ENCODE measurements at regions not wholly inside any gene's neighbourhood (a gene's known extent, or its start where the extent isn't known, plus 50 kb on each side); places are given as distances from the start of the nearest gene placed in this dataset.
"Not testable (repeated sequence)": the region's sequence is repeated elsewhere in the genome, so short reads cannot be mapped to it uniquely, and the experiment has no call there.

DNA sequence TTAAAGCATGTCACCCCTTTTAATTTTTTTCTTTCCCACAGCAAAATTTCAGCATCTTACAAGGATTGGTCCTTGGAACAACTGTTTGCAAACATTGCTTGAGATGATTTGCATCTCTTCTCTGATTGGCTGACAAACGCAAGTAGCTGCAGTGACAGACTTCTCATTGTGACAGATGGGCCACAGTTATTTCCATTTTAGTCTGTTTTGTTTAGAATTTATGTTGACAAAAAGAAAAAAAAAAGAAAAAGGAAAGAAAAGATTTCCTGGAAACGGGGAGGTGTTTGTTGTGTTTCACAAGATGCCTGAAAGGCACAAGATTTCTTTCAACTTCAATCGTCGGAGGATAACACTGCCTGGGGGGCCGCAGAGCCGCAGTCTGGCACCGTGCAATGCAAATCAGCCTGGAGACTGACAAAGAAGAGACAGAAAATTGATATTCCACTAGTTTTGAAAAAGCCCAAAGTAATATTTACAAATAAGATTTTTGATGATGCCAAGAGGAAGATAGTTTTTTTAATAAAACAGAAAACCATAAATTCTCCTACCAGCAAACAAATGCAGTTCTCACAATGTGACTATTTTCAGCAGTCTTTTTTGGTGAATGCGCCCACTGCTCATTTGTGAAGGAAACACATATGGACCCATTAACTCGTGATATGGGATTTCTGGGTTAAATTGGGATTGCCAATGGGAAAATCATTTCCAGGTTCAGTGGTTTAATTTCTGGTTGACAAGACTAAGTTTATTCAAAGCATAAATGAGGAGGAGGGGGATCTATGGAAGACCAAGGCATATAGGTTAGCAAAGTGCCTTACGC lies 296.2 kb upstream of the SMIM21 start:
- no peak for DNase-seq

DNA sequence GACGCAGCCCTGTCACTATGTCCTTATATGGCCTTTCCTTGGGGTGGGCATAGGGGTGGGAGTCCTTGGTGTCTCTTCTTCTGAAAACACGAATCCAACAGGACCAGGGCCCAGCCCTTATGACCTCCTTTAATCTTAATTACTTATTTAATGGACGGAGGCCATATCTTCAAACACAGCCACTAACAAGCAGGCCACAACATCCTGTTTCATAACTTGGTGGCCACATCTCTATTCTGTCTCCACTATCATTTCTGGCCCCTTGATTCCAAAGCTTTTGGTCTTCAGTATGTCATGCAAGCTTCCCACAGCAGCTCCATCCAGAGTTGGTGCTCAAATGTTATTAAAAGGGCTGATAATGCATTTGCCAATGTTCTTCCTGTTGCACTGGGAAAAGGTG lies 287.3 kb upstream of the SMIM21 start:
- no peak for DNase-seq

DNA sequence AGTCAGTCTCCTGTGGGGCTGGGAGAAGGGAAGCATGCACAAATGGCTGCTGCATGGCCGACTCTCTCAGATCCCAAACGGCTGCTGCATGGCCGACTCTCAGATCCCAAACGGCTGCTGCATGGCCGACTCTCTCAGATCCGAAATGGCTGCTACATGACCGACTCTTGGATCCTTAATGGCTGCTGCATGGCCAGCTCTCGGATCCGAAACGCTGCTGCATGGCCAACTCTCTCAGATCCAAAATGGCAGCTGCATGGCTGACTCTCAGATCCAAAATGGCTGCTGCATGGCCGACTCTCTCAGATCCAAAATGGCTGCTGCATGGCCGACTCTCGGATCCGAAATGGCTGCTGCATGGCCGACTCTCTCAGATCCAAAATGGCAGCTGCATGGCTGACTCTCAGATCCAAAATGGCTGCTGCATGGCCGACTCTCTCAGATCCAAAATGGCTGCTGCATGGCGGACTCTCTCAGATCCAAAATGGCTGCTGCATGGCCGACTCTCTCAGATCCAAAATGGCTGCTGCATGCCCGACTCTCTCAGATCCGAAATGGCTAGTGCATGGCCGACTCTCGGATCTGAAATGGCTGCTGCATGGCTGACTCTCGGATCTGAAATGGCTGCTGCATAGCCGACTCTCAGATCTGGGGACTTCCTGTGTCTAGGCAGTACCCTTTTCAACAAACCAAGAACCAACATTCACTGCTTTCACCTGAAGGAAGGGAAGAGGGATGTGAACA lies 284.8 kb upstream of the SMIM21 start:
- not testable (repeated sequence) for DNase-seq

DNA sequence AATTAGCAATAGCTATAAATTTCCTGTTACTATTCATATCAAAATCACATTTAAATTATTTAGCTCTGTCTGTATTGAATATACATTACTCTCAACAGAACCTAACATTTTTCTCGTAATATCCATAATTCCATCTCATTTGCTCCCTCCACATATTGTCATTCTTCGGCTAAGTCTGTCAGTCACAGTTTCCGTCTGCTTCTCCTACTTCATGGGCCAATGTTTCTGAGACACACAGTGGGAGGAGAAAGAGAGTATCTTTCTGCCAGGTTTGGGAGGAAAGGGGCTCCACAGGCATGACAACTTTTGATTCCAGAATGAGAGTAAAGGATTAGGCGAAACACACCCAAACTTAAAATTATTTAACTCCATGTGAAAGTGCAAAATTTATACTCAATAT lies 273.1 kb upstream of the SMIM21 start:
- no peak for DNase-seq

DNA sequence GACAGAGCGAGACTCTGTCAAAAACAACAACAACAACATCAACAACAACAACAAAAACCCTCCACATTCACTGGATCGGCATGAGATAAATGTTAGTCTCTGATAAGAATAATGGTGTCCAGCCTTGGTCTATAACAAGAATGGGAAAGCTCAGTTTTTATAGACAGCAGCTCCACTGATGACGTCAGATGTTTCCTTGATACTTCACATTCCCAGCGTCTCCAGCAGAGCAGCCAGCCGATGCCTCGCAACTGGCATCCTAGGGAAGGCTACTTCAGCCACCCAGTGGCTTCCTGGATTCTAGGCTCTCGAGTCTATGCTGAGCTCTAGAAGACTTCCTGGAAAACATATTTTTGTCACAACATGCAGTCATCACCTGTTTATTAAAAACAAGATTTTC lies 271.4 kb upstream of the SMIM21 start:
- DNase-seq, result no peak

DNA sequence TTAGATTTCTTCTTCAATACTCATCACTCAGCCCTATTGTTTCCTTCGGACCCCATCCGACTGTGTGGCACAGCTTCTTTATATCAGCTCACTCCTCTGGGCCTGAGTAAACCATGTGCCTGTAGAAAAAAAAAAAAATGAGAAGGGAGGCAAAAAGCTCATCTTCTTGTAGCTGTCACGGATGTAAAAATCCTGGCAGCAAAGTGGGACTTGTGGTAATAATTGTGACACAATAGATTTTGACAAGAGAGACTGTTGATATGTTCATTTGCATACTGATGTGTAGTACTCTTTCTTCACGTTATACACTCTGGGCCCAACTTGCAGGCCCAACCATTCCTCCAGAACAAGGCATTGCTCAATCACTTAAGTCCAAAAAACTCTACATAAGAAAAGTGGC lies 270.0 kb upstream of the SMIM21 start:
- no peak for DNase-seq

DNA sequence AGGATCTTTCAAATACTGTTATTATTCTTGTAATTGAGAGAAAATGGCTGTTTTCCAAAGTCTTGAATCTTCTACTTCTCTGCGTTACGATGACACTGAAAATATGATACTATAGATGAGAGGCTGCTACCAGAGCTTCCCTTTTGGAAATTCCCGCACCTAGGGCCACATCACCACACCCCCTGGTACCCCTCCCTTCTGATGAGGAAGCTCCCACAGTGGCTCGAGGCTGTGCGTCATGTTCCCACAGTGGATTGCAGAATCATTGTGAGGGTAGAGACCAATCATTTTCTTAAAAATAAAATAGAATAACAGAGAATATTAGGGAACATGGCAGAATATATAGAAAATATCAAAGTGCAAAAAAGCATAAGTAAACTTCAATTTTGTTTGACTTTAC lies 268.9 kb upstream of the SMIM21 start:
- no peak for DNase-seq

DNA sequence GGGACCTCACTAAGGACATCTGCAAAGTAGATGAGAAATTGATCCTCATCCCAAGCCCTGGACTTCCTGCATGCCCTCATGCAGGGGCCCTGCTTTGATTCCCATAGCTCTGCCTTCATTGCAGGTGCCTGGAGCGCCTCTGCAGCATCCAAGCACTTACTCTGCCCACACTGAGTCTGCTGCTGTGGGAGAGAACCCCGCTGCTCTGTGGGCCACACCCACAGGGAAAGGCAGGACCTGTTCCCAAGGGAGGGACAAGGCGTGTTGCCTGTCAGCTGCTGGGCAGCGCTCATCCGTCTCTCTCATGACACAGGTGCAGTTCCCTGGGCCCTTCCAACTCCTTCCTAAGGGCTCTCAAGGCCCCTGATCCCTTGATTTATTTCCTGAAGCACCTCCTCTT lies 266.8 kb upstream of the SMIM21 start:
- peak; percentile 3 for DNase-seq

DNA sequence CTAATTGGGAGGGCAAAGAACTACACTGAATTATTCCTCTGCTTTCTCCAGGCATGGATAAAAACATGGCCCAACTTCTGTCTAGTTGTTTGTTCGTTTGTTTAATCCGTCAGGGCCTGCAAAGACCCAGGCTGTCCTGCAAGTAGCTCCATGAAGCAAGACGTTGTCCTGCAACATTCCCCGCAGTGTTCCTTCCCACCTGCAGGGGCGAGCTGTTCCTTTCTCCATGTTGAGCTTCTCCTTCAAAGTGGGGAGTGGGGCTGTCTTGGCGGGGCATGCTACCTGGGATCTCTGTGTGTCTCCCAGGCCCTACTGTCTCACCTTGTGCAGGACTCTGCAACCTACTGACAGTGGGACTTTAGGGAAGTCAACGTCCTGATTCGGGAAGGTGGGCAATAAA lies 264.0 kb upstream of the SMIM21 start:
- DNase-seq, result no peak

DNA sequence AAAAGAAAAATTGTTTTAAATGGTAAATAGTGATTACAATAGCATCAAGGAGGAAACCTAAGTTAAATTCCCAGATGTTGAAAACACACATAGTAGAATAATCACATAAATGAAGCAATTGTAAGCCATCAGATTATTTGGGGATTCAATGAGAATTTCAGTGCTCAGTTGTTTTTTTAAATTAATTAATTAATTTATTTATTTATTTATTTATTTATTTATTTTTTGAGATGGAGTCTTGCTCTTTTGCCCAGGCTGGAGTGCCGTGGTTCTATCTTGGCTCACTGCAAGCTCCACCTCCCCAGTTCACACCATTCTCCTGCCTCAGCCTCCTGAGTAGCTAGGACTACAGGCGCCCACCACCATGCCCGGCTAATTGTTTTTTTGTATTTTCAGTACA lies 262.8 kb upstream of the SMIM21 start:
- DNase-seq, result not testable (repeated sequence)

DNA sequence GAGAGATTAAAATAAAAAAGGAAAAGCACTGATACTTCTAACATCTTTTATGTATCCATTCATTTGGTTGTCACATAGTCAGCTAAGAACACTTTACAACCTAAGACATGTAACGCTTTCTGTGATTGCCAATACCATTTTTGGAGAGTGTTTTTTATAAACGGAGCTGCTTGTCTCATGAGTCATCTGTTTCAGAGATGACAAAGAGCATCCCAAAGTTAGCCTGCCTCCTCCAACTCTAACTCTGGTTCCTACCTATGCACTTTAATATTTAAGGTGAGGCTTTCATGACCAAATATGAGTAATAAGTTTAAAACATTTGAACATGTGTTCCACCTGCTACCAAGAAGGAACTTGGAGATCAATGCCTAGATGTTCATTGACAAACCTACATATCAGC lies 260.1 kb upstream of the SMIM21 start:
- no peak for DNase-seq

DNA sequence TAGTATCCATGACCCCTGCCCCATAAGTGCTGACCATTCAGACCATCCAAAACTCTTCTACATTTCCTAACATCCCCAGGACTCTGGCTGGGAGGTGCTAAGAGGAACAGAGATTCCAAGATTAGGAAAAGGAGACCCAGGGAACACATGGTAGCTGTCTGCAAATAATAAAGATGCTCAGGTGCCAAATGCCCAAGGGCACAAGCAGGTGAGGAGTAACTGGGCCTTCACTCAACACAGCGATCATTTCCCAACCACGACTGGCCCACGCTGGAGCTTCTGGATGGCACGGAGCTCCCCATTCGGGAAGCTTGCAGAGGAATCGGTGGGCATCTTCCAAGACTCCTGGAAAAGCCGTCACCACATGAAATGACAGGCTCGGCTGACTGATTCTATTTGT lies 255.9 kb upstream of the SMIM21 start:
- DNase-seq, result no peak

DNA sequence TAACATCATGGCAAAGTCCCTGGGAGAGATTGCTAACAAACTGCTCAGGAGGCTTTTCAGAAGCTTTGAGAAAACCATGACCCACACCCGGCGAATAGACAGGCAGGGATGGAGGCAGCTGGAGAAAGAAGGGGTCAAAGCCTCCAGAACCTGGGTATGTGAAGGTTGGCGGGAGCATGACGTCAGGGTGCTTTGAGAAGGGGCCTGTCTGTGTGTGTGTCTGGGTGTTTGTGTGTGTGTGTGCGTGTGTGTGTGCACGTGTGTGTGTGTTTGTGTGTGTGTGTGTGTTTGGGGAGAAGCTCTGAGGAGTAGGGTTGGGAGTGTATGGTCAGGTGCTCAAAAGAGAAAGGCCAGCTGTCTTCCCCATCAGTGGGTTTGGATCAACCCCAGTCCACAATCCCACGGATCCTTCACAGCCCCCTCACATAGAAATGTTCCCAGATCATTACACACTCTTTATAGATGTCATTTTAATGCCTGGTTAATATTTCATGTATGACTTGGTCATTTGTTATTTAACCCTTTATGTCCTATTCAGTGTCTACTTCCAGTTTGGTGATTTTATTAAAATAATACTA lies 254.1 kb upstream of the SMIM21 start:
- DNase-seq, result no peak

DNA sequence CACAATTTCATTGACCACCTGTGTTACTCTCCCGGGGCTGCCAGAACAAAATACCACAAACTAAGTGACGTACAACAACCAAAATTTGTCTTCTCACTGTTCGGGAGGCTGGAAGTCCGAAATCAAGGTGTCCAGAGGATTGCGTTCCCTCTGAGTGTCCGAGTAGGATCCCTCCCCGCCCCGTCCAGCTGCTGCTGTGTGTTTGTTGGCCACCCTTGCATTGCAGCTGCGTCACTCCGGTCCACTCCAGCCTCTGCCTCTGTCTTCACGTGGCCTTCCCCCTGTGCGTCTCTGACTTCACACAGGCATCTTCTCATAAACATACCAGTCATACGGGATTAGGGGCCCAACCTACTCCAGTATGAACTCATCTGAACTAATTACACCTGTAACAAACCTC lies 251.8 kb upstream of the SMIM21 start:
- DNase-seq, result no peak

DNA sequence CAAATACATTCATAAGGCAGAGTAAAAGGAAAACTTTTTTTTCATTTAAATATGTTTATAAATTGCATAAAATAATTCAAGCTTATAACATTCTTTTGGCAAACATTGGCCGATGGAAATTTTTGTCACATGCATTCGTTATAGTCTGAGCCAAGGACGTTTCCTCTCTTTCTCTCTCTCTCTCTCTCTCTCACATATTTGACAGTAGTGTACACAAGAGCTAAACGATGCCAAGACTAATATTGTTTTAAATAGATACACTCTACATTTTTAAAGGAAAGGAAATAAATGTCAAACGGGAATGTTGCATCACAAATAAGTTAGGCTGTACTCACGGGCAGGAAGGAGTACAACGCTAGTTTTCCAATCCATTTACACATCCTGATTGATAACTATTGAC lies 251.1 kb upstream of the SMIM21 start:
- no peak for DNase-seq

DNA sequence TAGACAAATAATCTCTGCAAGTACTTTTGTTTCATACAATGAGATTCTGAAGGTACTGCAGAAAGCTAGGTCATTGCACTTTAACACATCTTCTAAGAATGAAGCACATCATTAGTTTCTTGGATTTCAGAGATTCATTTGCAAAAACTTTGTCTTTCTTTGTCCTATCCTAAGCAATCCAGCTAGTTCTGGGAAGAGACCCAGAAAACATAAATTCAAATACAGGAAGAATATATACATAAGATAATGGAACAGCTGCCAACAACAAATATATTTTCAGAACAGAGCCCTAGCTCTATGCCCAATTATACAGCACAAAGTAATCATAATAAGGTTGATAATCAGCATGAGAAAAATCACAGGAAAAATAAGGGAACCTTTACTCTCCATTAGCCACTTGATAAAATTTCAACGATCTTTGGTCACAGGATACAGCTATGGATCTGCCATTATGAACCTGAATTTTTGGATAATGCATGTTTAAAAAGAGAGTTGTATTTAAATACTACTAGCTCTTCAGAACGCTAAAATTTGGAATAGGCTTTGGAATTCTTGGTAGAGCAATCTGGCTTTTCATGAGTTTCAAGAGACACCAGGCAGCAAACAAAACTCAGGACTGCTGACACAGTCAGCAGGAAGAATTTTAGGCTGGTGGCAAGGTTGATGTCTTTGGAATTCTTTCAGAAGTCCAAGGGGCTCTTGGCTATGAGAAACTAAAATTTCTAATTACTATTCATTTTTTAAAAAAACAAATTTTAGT lies 250.4 kb upstream of the SMIM21 start:
- no peak for DNase-seq

DNA sequence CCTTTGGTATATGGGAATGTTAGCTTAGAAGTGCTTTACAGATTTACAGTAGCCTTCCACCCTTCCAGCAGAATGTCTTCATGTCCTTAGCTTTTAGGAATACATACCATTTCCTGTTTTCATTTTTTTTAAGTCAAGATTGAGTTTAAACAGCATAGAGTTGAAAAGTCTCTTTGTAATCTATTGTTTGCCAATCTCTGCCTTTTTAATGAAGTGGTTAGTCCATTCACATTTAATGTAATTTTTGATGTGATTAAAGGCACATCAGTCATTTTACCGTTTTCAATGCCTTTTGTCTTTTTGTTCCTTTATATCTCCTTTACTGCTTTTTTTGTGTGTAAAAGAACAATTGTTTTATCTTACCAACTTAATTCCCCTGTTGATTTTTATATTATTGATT lies 233.4 kb upstream of the SMIM21 start:
- no peak for DNase-seq

DNA sequence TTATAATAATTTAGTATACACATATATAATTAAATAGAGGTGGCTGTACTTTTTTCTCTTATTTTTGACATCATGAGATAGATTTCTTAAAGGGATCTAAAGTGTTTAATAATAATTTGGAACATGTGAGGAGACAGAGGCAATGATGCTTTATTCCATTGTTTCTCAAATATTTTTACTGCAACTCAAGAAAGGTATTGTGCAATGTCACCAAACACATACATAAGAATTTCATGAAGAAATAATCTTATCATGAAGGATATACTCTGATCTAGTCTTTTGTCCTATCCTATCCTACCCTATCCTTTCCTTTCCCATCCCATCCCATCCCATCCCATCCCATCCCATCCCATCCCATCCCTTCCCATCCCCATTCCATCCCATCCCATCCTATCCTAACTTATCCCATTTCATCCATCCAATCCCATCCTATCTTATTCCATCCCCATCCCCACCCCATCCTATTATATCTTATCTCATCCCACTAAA lies 232.1 kb upstream of the SMIM21 start:
- no peak for DNase-seq

DNA sequence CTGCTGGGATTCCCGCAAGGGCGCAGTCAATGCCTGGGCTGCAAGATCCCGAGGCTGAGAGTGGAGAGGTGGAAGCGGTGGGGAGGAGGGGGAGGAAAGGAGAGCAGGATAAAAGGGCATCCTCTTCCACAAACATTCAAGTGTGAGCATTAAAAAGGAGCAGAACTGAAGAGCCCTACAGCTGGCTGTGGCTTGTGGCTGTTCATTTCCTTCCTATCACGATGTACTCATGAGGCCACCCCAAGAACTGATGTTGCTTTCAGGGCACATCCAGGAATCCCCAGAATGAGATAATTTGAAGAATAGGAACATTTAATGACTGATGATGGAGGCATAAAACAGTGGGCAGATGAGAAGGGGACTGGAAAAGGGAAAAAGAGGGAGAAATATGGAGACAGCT lies 230.8 kb upstream of the SMIM21 start:
- no peak for DNase-seq

DNA sequence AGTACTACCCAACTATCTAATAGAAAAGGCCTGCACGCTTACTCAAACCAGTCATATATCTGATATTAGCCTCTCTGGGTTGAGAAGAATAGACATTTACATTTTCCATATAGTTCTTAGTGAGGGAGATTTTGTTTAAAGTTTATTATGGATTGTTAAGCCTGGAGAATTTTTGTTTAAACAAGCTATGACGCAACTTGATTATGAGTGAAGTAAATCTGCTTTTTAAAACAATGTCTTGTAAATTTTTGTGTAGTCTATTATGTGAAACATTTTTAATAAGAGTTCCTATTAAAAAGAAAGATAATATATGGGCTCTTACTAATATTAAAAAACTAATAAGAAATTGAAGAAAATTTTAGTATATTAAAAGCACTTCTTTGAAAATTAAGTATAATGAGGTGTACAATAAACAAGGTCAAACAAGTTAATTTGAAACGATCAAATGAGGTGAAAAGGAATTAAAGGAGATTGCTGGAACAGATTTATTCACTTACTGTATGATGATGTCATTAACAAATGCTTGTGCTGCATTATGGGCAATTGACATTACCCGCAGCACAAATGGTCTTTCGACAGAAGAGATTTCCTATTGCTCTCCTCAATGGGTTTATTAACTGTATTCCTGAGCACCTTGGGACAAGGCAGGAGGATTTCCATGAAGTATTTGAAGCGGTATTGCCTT lies 229.2 kb upstream of the SMIM21 start:
- no peak for DNase-seq

DNA sequence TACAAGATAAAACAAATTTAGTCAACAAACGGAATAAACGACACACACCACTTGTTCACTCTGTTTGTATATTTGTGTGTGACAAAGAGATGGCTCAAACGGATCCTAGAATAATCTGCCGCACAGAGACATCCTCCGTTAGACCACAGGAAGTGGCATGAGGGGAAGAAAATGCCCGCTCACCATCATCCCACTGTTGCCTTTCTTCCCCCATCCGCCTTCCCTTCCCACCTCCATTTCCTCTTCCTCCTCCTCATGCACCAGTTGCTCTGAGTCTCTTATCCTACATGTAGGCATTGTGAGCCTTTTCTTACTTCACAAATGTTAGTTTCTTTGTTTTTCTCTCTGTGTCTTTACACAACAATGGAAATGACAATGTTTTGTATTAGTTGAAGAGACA lies 228.5 kb upstream of the SMIM21 start:
- no peak for DNase-seq

DNA sequence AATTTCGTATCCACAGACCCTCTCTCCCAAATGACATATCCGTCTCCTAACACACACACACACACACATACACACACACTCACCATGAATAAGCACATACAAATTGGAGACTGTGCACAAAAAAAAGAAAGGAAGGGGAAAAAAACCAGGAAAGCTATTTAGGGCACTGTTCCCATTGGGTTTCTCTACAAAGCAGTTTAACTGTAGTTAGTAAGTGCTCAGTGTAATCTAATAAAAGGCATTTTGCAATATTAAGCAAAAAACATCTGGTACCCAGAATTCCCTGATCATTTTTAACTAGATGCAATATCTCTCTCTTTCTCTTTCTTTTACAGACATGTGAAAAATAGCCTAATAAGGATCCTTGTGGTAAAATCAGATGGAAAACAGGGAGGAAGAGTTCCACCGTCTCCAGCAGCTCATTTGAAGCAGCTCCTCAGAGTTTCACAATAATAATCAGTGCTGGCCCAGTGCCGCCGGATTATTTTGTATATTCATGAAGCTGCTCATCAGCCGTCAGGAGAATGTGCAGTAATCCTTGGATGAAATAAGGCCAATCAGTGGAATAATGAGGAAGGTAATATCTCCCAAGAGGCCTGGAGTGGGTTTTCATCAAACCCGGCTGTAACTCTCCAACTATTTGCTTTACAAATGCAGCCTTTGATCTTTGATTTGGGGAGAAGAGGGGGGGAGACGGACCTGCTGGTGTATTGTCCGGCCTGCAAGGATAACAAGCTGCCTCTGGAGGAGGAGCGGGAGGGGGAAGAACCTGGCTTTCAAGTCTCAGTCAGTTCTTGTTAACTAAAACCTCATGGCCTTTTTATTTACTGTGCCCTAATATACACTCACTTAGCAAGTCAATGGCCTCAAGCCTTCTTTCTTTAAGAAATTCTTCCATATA lies 227.6 kb upstream of the SMIM21 start:
- DNase-seq, result no peak
